ENCODE measurements at regions not wholly inside any gene's neighbourhood (a gene's known extent, or its start where the extent isn't known, plus 50 kb on each side); places are given as distances from the start of the nearest gene placed in this dataset.

DNA sequence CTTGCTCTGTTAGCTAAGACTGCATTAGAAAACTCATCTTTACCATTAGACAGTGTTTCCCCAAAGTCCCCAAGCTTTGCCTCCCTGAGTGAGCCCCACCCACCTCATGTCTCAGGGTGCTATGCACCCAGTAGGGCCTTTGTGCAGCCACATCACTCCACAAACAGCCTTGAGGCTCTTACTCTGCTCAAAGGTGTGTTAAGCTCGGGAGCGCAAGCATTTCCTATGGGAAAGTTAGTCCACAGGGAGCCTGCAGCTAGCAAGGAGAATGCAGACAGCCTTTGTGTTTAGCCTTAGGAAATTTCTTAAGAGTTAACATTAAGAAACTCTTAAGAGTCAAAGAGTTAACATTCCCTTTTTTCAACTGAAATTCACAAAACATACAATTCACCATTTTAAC, 278.8 kb downstream of the AJAP1 start:
- H3K79me2 ChIP-seq (ENCODE audit: control insufficient read depth, insufficient read depth, low read length): no peaks in the 10 kb centered on the region
- no peak for TF ChIP-seq EZH2 (IDR thresholded peaks at IDR 0.05; ENCODE audit: borderline replicate concordance, insufficient read depth, low read depth, low read length, poor library complexity, severe bottlenecking)
- TF ChIP-seq, protein P1, sequence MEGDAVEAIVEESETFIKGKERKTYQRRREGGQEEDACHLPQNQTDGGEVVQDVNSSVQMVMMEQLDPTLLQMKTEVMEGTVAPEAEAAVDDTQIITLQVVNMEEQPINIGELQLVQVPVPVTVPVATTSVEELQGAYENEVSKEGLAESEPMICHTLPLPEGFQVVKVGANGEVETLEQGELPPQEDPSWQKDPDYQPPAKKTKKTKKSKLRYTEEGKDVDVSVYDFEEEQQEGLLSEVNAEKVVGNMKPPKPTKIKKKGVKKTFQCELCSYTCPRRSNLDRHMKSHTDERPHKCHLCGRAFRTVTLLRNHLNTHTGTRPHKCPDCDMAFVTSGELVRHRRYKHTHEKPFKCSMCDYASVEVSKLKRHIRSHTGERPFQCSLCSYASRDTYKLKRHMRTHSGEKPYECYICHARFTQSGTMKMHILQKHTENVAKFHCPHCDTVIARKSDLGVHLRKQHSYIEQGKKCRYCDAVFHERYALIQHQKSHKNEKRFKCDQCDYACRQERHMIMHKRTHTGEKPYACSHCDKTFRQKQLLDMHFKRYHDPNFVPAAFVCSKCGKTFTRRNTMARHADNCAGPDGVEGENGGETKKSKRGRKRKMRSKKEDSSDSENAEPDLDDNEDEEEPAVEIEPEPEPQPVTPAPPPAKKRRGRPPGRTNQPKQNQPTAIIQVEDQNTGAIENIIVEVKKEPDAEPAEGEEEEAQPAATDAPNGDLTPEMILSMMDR (IDR thresholded peaks at IDR 0.05): no peak
- Mint-ChIP-seq H3K4me1 (no peaks in the 10 kb centered on the region), H3K9me3 (ENCODE audit: insufficient read depth) (no peaks in the 10 kb centered on the region), H3K4me3 (no peak overlapping the region), H3K27ac (no peak overlapping the region), H3K27me3 (no peaks in the 10 kb centered on the region)
- no peak for ATAC-seq (ENCODE audit: low read depth)
- no peak overlapping the region for H3K9ac ChIP-seq (ENCODE audit: low read length)
- no peak overlapping the region for H3K4me2 ChIP-seq (replicated peaks; ENCODE audit: low read depth, low read length, poor library complexity, severe bottlenecking)
- H2AFZ ChIP-seq (ENCODE audit: insufficient read depth, low read depth, low read length, poor library complexity, severe bottlenecking): no peak overlapping the region
- H3K27ac ChIP-seq (ENCODE audit: low read length in 2 of 2): no peak overlapping the region
- H3K4me1 ChIP-seq (ENCODE audit: control insufficient read depth in 2 of 2, insufficient read depth in 2 of 2, low read length in 2 of 2): no peaks in the 10 kb centered on the region
- no peaks in the 10 kb centered on the region for H3K36me3 ChIP-seq (replicated peaks in 1 of 2; ENCODE audit: control extremely low read depth in 1 of 2, control insufficient read depth in 1 of 2, extremely low read depth in 1 of 2, insufficient read depth in 2 of 2, low read length in 1 of 2)
- no peak for DNase-seq
- H4K20me1 ChIP-seq (ENCODE audit: control insufficient read depth, insufficient read depth, low read length, poor library complexity, severe bottlenecking): no peaks in the 10 kb centered on the region
- intact Hi-C loops (cut with micrococcal nuclease): no loop called here
- 71% methylated on average over 2 of the region's 2 CpGs for WGBS (ENCODE audit: insufficient coverage)
- no peak overlapping the region for H3K4me3 ChIP-seq (ENCODE audit: control extremely low read depth in 1 of 5, extremely low read depth in 1 of 5, insufficient read depth in 1 of 5, low read depth in 2 of 5, low read length in 4 of 5)
- peaks cover 0 to 5% (median 0%) of the 10 kb centered on the region in 3 donors for H3K9me3 ChIP-seq (ENCODE audit: control extremely low read depth in 1 of 3, control insufficient read depth in 2 of 3, insufficient read depth in 1 of 3, low read length in 2 of 3)
- ChIA-PET CTCF (no interaction called here), POLR2A (no interaction called here)
- H3K27me3 ChIP-seq (replicated peaks in 1 of 4; ENCODE audit: control extremely low read depth in 1 of 4, control insufficient read depth in 3 of 4, insufficient read depth in 4 of 4, low read length in 3 of 4): no peaks in the 10 kb centered on the region

- no peak overlapping the region for H2AFZ ChIP-seq (ENCODE audit: insufficient read depth, low read depth, low read length, poor library complexity, severe bottlenecking)
- no peak overlapping the region for H3K27ac Mint-ChIP-seq
- no peaks in the 10 kb centered on the region for H3K9me3 Mint-ChIP-seq (ENCODE audit: insufficient read depth)
- no peak overlapping the region for H3K4me3 Mint-ChIP-seq
- POLR2A ChIA-PET: no interaction called here
- DNase-seq (no peak), ATAC-seq (ENCODE audit: low read depth) (no peak)
- H3K27me3 ChIP-seq (replicated peaks in 1 of 4; ENCODE audit: control extremely low read depth in 1 of 4, control insufficient read depth in 3 of 4, insufficient read depth in 4 of 4, low read length in 3 of 4): no peaks in the 10 kb centered on the region
- no peak overlapping the region for H3K4me3 ChIP-seq (ENCODE audit: control extremely low read depth in 1 of 5, extremely low read depth in 1 of 5, insufficient read depth in 1 of 5, low read depth in 2 of 5, low read length in 4 of 5)
- no peaks in the 10 kb centered on the region for H3K4me1 ChIP-seq (ENCODE audit: control insufficient read depth in 2 of 2, insufficient read depth in 2 of 2, low read length in 2 of 2)
- peaks cover 0 to 5% (median 0%) of the 10 kb centered on the region in 3 donors for H3K9me3 ChIP-seq (ENCODE audit: control extremely low read depth in 1 of 3, control insufficient read depth in 2 of 3, insufficient read depth in 1 of 3, low read length in 2 of 3)
- no peak overlapping the region for H3K4me2 ChIP-seq (replicated peaks; ENCODE audit: low read depth, low read length, poor library complexity, severe bottlenecking)
- intact Hi-C loops (cut with micrococcal nuclease): no loop called here
- H3K27me3 Mint-ChIP-seq: no peaks in the 10 kb centered on the region
- no peaks in the 10 kb centered on the region for H3K79me2 ChIP-seq (ENCODE audit: control insufficient read depth, insufficient read depth, low read length)
- TF ChIP-seq EZH2 (IDR thresholded peaks at IDR 0.05; ENCODE audit: borderline replicate concordance, insufficient read depth, low read depth, low read length, poor library complexity, severe bottlenecking): no peak
- TF ChIP-seq, protein P1 (IDR thresholded peaks at IDR 0.05): no peak
- H3K9ac ChIP-seq (ENCODE audit: low read length): no peak overlapping the region
- 86% methylated on average over 10 of the region's 15 CpGs for WGBS (ENCODE audit: insufficient coverage)
- no peaks in the 10 kb centered on the region for H3K4me1 Mint-ChIP-seq
- no peaks in the 10 kb centered on the region for H4K20me1 ChIP-seq (ENCODE audit: control insufficient read depth, insufficient read depth, low read length, poor library complexity, severe bottlenecking)
- H3K27ac ChIP-seq (ENCODE audit: low read length in 2 of 2): no peak overlapping the region
- CTCF ChIA-PET: no interaction called here
- H3K36me3 ChIP-seq (replicated peaks in 1 of 2; ENCODE audit: control extremely low read depth in 1 of 2, control insufficient read depth in 1 of 2, extremely low read depth in 1 of 2, insufficient read depth in 2 of 2, low read length in 1 of 2): no peaks in the 10 kb centered on the region
Measured at GRCh38 chr1:4932311-4933030, 278.1 kb downstream of the AJAP1 start.
